SK-N-SH (cell line): ENCODE measurements at regions not wholly inside any gene's neighbourhood (a gene's known extent, or its start where the extent isn't known, plus 50 kb on each side); places are given as distances from the start of the nearest gene placed in this dataset.

Source experiments
- CTCF ChIA-PET: fragments of 300-600, 350-600 bp; formaldehyde crosslinking; extraction: SDS; loops from one replicate; lab custom pipeline; 2021; lab: Yijun Ruan, JAX
- POLR2A ChIA-PET: fragments of 350-600 bp; sonication (Branson Sonifier 250); formaldehyde crosslinking; extraction: SDS; loops from one replicate; lab custom pipeline; 2020; ENCODE audit warnings: antibody characterized with exemption, inconsistent platforms; lab: Yijun Ruan, JAX
- DNase-seq: peaks from one replicate; pipeline ENCODE4 v3.0.0; 2012
- H2AFZ ChIP-seq: fragments of 200-600 bp; sonication (generic); 2 replicates; pipeline ENCODE4 v1.8.1; 2016; ENCODE audit warnings: antibody characterized with exemption, mild to moderate bottlenecking, low read depth
- H3F3A ChIP-seq: fragments of 200-600 bp; sonication (generic); replicated peaks from 2 replicates; pipeline ENCODE3; 2016; ENCODE audit warnings: antibody characterized with exemption, mild to moderate bottlenecking; ENCODE audit not compliant: insufficient read depth
- H3K27ac ChIP-seq, 2 experiments: fragments of 200-500 bp in 1 of 2; fragments of 200-600 bp in 1 of 2; sonication (Bioruptor generic) in 1 of 2; sonication (generic), shearing (Covaris generic) in 1 of 2; 2 replicates each; pipeline versions ENCODE4 v1.5.1 to v1.6.1; 2014 to 2016; ENCODE audit warnings: low read depth in 2 of 2, inconsistent platforms in 1 of 2, low read length in 1 of 2, mild to moderate bottlenecking in 1 of 2, mixed read lengths in 1 of 2
- H3K27me3 ChIP-seq: fragments of 200-600 bp; sonication (generic), shearing (Covaris generic); 2 replicates; pipeline ENCODE4 v1.6.1; 2016; ENCODE audit warnings: mixed run types; ENCODE audit not compliant: insufficient read depth
- H3K36me3 ChIP-seq, 2 experiments: fragments of 200-500 bp in 1 of 2; fragments of 200-600 bp in 1 of 2; sonication (Bioruptor generic) in 1 of 2; sonication (generic) in 1 of 2; replicated peaks in 1 of 2; 2 replicates each; pipeline versions ENCODE3 to v1.5.1; 2014 to 2016; ENCODE audit warnings: low read length in 1 of 2, mild to moderate bottlenecking in 1 of 2; ENCODE audit not compliant: insufficient read depth in 2 of 2, control insufficient read depth in 1 of 2
- H3K4me1 ChIP-seq, 2 experiments: fragments of 200-500 bp in 1 of 2; fragments of 200-600 bp in 1 of 2; sonication (Bioruptor generic) in 1 of 2; sonication (generic), shearing (Covaris generic) in 1 of 2; 2 replicates each; pipeline versions ENCODE4 v1.5.1 to v1.6.1; 2014 to 2016; ENCODE audit warnings: low read depth in 1 of 2, low read length in 1 of 2, mixed run types in 1 of 2; ENCODE audit not compliant: insufficient read depth in 2 of 2, control insufficient read depth in 1 of 2
- H3K4me2 ChIP-seq: fragments of 200-600 bp; sonication (generic), shearing (Covaris generic); 2 replicates; pipeline ENCODE4 v1.6.1; 2017; ENCODE audit warnings: mixed run types
- H3K4me3 ChIP-seq, 2 experiments: fragments of 200-500 bp in 1 of 2; fragments of 200-600 bp in 1 of 2; sonication (Bioruptor generic) in 1 of 2; sonication (generic), shearing (Covaris generic) in 1 of 2; 2 replicates each; pipeline versions ENCODE4 v1.5.1 to v1.8.1; 2014 to 2016; ENCODE audit warnings: low read depth in 2 of 2, inconsistent platforms in 1 of 2, low read length in 1 of 2, mild to moderate bottlenecking in 1 of 2, mixed read lengths in 1 of 2, moderate library complexity in 1 of 2
- H3K79me2 ChIP-seq: fragments of 200-600 bp; sonication (generic); 2 replicates; pipeline ENCODE4 v1.8.1; 2017; ENCODE audit warnings: mild to moderate bottlenecking; ENCODE audit not compliant: insufficient read depth
- H3K9ac ChIP-seq: fragments of 200-600 bp; sonication (generic); 2 replicates; pipeline ENCODE4 v1.6.1; 2017; ENCODE audit warnings: mixed run types
- H3K9me2 ChIP-seq: fragments of 200-600 bp; sonication (generic); 2 replicates; pipeline ENCODE4 v1.6.1; 2017; ENCODE audit warnings: mixed run types
- H3K9me3 ChIP-seq: fragments of 200-600 bp; sonication (generic); 2 replicates; pipeline ENCODE4 v1.6.1; 2017; ENCODE audit warnings: mixed run types, mild to moderate bottlenecking, moderate library complexity
- H4K20me1 ChIP-seq: fragments of 200-600 bp; sonication (generic); 2 replicates; pipeline ENCODE4 v1.6.1; 2017; ENCODE audit warnings: mild to moderate bottlenecking, mixed run types; ENCODE audit not compliant: insufficient read depth
- EZH2phosphoT487 ChIP-seq: fragments of 200-600 bp; sonication (generic); IDR thresholded peaks from 2 replicates; pipeline ENCODE4 v1.6.1; 2017; ENCODE audit warnings: low read depth, mixed run types, mild to moderate bottlenecking, antibody characterized with exemption, moderate library complexity, borderline replicate concordance
- FOSL2 ChIP-seq: IDR thresholded peaks from 2 replicates; pipeline ENCODE4 v1.4.0; 2012; ENCODE audit warnings: low read depth, mild to moderate bottlenecking, moderate library complexity, borderline replicate concordance
- FOXJ3 ChIP-seq: sonication (generic); formaldehyde crosslinking; IDR thresholded peaks from 2 replicates; pipeline ENCODE4 v1.5.1; 2020; ENCODE audit warnings: mild to moderate bottlenecking, missing genetic modification reagents
- FOXM1 ChIP-seq: IDR thresholded peaks from 2 replicates; pipeline ENCODE4 v1.4.0; 2012; ENCODE audit warnings: low read depth, mild to moderate bottlenecking
- IRF3 ChIP-seq: fragments of 150-350 bp; IDR thresholded peaks from 2 replicates; pipeline ENCODE4 v1.6.1; 2016; ENCODE audit warnings: mild to moderate bottlenecking, low read depth, low read length
- MAX ChIP-seq: IDR thresholded peaks from 2 replicates; pipeline ENCODE4 v1.4.0; 2012; ENCODE audit warnings: low read depth
- MXI1 ChIP-seq: IDR thresholded peaks from 2 replicates; pipeline ENCODE4 v1.6.1; 2012; ENCODE audit warnings: mild to moderate bottlenecking, low read depth, low read length, improper control_type of control experiment
- NFIC ChIP-seq: IDR thresholded peaks from 2 replicates; pipeline ENCODE4 v1.4.0; 2012; ENCODE audit warnings: borderline replicate concordance
- NRF1 ChIP-seq: IDR thresholded peaks from 2 replicates; pipeline ENCODE4 v1.6.1; 2012; ENCODE audit warnings: low read depth, mild to moderate bottlenecking, low read length
- PBX3 ChIP-seq: IDR thresholded peaks from 2 replicates; pipeline ENCODE4; 2012
- RAD21 ChIP-seq: IDR thresholded peaks from 2 replicates; pipeline ENCODE4 v1.6.1; 2012; ENCODE audit warnings: mild to moderate bottlenecking, low read length
- RCOR1 ChIP-seq: fragments of 150-350 bp; IDR thresholded peaks from 2 replicates; pipeline ENCODE4 v1.6.1; 2017; ENCODE audit warnings: antibody characterized with exemption, low read length
- REST ChIP-seq: IDR thresholded peaks from 2 replicates; pipeline ENCODE4 v1.6.1; 2012; ENCODE audit warnings: mild to moderate bottlenecking, low read depth, low read length, moderate library complexity
- RXRA ChIP-seq: IDR thresholded peaks from 2 replicates; pipeline ENCODE4 v1.4.0; 2012; ENCODE audit warnings: low read depth, mild to moderate bottlenecking, borderline replicate concordance
- SIN3A ChIP-seq: IDR thresholded peaks from 2 replicates; pipeline ENCODE4 v1.6.1; 2012; ENCODE audit warnings: low read depth, mild to moderate bottlenecking, low read length, moderate library complexity, borderline replicate concordance
- SMC3 ChIP-seq: IDR thresholded peaks from 2 replicates; pipeline ENCODE4 v1.6.1; 2012; ENCODE audit warnings: low read depth, low read length, improper control_type of control experiment
- USF1 ChIP-seq: IDR thresholded peaks from 2 replicates; pipeline ENCODE4 v1.4.0; 2012; ENCODE audit warnings: low read depth, borderline replicate concordance
- YY1 ChIP-seq: IDR thresholded peaks from 2 replicates; pipeline ENCODE4 v1.4.0; 2012; ENCODE audit warnings: low read depth, mild to moderate bottlenecking
- WGBS: methylation state at CpG from one replicate; pipeline ENCODE4 v1.1.6; 2017; ENCODE audit warnings: low lambda C conversion rate; 5-methylcytosine and 5-hydroxymethylcytosine counted together

- no peaks in the 10 kb centered on the region for H3K4me1 ChIP-seq
- no peaks in the 10 kb centered on the region for H3K9me2 ChIP-seq
- H3F3A ChIP-seq, result peaks cover 5% of the 10 kb centered on the region
- WGBS, result 38% methylated on average over 1 of the region's 1 CpG
- no peaks in the 10 kb centered on the region for H3K79me2 ChIP-seq
- H3K4me2 ChIP-seq, result no peak overlapping the region
- no peaks in the 10 kb centered on the region for H3K27me3 ChIP-seq
- CTCF ChIA-PET, result no interaction called here
- POLR2A ChIA-PET, result no interaction called here
- DNase-seq, result no peak
- no peak overlapping the region for H3K9ac ChIP-seq
- H3K9me3 ChIP-seq, result no peaks in the 10 kb centered on the region
- TF ChIP-seq PBX3 (no peak), EZH2phosphoT487 (no peak), NRF1 (no peak), NFIC (no peak), REST (no peak), RCOR1 (no peak), FOXJ3 (CRISPR knock-in tag) (no peak), RAD21 (no peak), MAX (no peak), RXRA (no peak), SIN3A (no peak), IRF3 (no peak), FOXM1 (no peak), FOSL2 (no peak), YY1 (no peak), SMC3 (no peak), MXI1 (no peak), USF1 (no peak)
- H4K20me1 ChIP-seq, result no peaks in the 10 kb centered on the region
- no peak overlapping the region for H2AFZ ChIP-seq
- no peak overlapping the region for H3K4me3 ChIP-seq
- no peaks in the 10 kb centered on the region for H3K36me3 ChIP-seq
- H3K27ac ChIP-seq, result no peak overlapping the region
Observed at GRCh38 chrX:95065151-95065550, 1391.1 kb downstream of the FAM133A start.
